CD8-positive, alpha-beta memory T cell (primary cell): ENCODE measurements at regions not wholly inside any gene's neighbourhood (a gene's known extent, or its start where the extent isn't known, plus 50 kb on each side); places are given as distances from the start of the nearest gene placed in this dataset.

Experiments used
- CTCF ChIA-PET: fragments of 350-600 bp; sonication (Branson Sonifier 250); formaldehyde crosslinking; loops from one replicate; lab custom pipeline; 2021; ENCODE audit warnings: antibody characterized with exemption; lab: Charles Lee
- POLR2A ChIA-PET: fragments of 350-600 bp; sonication (Branson Sonifier 250); formaldehyde crosslinking; loops from one replicate; lab custom pipeline; 2021; ENCODE audit warnings: antibody characterized with exemption; lab: Charles Lee
- DNase-seq, 5 donors: peaks; one replicate each; pipeline versions ENCODE4 v3.0.0 to v3.0.0-alpha.2; 2020 to 2022; ENCODE audit warnings: mixed read lengths in 1 of 5
- H3K27ac ChIP-seq: one replicate; pipeline ENCODE4 v1.7.0; 2013; ENCODE audit warnings: low read depth, mild to moderate bottlenecking, low read length, moderate library complexity
- H3K27me3 ChIP-seq: 2 replicates; pipeline ENCODE4 v1.7.0; 2013; ENCODE audit warnings: low read length, mild to moderate bottlenecking; ENCODE audit not compliant: insufficient read depth, poor library complexity, severe bottlenecking
- H3K36me3 ChIP-seq: 2 replicates; pipeline ENCODE4 v1.7.0; 2013; ENCODE audit warnings: mild to moderate bottlenecking, low read length, moderate library complexity; ENCODE audit not compliant: insufficient read depth
- H3K4me1 ChIP-seq: 2 replicates; pipeline ENCODE4 v1.7.0; 2013; ENCODE audit warnings: mild to moderate bottlenecking, low read length, moderate library complexity; ENCODE audit not compliant: insufficient read depth
- H3K4me3 ChIP-seq: 2 replicates; pipeline ENCODE4 v1.7.0; 2013; ENCODE audit warnings: mild to moderate bottlenecking, low read length
- H3K9me3 ChIP-seq: 2 replicates; pipeline ENCODE4 v1.7.0; 2013; ENCODE audit warnings: mild to moderate bottlenecking, low read length
- H3K27ac Mint-ChIP-seq, 8 donors: one replicate each; pipeline ENCODE4 v1.8.0; 2020 to 2021; ENCODE audit warnings: mixed read lengths in 8 of 8, mild to moderate bottlenecking in 6 of 8, inconsistent platforms in 3 of 8, moderate library complexity in 3 of 8
- H3K27me3 Mint-ChIP-seq, 2 donors: one replicate each; pipeline ENCODE4 v1.8.0; 2020 to 2021; ENCODE audit warnings: mixed read lengths in 2 of 2, mild to moderate bottlenecking in 1 of 2, moderate library complexity in 1 of 2
- H3K36me3 Mint-ChIP-seq, 3 donors: one replicate each; pipeline ENCODE4 v1.8.0; 2020 to 2021; ENCODE audit warnings: mixed read lengths in 3 of 3, inconsistent platforms in 1 of 3, mild to moderate bottlenecking in 1 of 3
- H3K4me1 Mint-ChIP-seq, 3 donors: one replicate each; pipeline ENCODE4 v1.8.0; 2020 to 2021; ENCODE audit warnings: mixed read lengths in 3 of 3, inconsistent platforms in 1 of 3, mild to moderate bottlenecking in 1 of 3
- H3K4me3 Mint-ChIP-seq, 7 donors: one replicate each; pipeline ENCODE4 v1.8.0; 2020 to 2021; ENCODE audit warnings: mixed read lengths in 7 of 7, mild to moderate bottlenecking in 6 of 7, moderate library complexity in 4 of 7, inconsistent platforms in 2 of 7
- H3K9me3 Mint-ChIP-seq, 5 donors: one replicate each; pipeline ENCODE4 v1.8.0; 2020 to 2022; ENCODE audit warnings: mixed read lengths in 5 of 5, mild to moderate bottlenecking in 3 of 5, moderate library complexity in 2 of 5, inconsistent platforms in 1 of 5

GRCh38 chr18:77648411-77648810, 398.8 kb downstream of the GALR1 start:
- H3K27ac Mint-ChIP-seq = no peak overlapping the region
- peaks cover 1 to 32% of the 10 kb centered on the region in 2 donors for H3K27me3 Mint-ChIP-seq
- peaks cover 0 to 2% (median 0%) of the 10 kb centered on the region in 3 donors for H3K4me1 Mint-ChIP-seq
- Histone ChIP-seq H3K4me1 (no peaks in the 10 kb centered on the region), H3K36me3 (no peaks in the 10 kb centered on the region), H3K4me3 (no peak overlapping the region), H3K9me3 (no peaks in the 10 kb centered on the region), H3K27ac (no peak overlapping the region), H3K27me3 (no peaks in the 10 kb centered on the region)
- H3K9me3 Mint-ChIP-seq = peaks cover 0 to 8% (median 4%) of the 10 kb centered on the region in 5 donors
- POLR2A ChIA-PET = no interaction called here
- CTCF ChIA-PET = no interaction called here
- H3K36me3 Mint-ChIP-seq = no peaks in the 10 kb centered on the region
- no peak for DNase-seq
- no peak overlapping the region for H3K4me3 Mint-ChIP-seq

- CTCF ChIA-PET = no interaction called here
- H3K27me3 ChIP-seq = no peaks in the 10 kb centered on the region
- no peak overlapping the region for H3K27ac Mint-ChIP-seq
These were observed 401.2 kb downstream of the GALR1 start for GRCh38 chr18:77650799-77651385.

GRCh38 chr18:77651441-77651840, 401.8 kb downstream of the GALR1 start:
- Mint-ChIP-seq H3K27ac (no peak overlapping the region), H3K9me3 (peaks cover 0 to 1% (median 0%) of the 10 kb centered on the region in 5 donors), H3K4me1 (peaks cover 0 to 2% (median 0%) of the 10 kb centered on the region in 3 donors), H3K27me3 (peaks cover 3 to 30% of the 10 kb centered on the region in 2 donors), H3K4me3 (no peak overlapping the region), H3K36me3 (no peaks in the 10 kb centered on the region)
- Histone ChIP-seq H3K27ac (no peak overlapping the region), H3K27me3 (no peaks in the 10 kb centered on the region), H3K4me3 (no peak overlapping the region), H3K9me3 (no peaks in the 10 kb centered on the region), H3K36me3 (no peaks in the 10 kb centered on the region), H3K4me1 (no peaks in the 10 kb centered on the region)
- ChIA-PET POLR2A (no interaction called here), CTCF (no interaction called here)
- DNase-seq = no peak

More at GRCh38 chr18:77650799-77651385, 401.2 kb downstream of the GALR1 start:
- H3K4me1 ChIP-seq = no peaks in the 10 kb centered on the region
- DNase-seq = peak in 4 of 5 donors; percentile 31 to 49 (median 36)
- peaks cover 0 to 2% (median 0%) of the 10 kb centered on the region in 3 donors for H3K4me1 Mint-ChIP-seq
- no peak overlapping the region for H3K27ac ChIP-seq
- H3K4me3 ChIP-seq = no peak overlapping the region
- no peak overlapping the region for H3K4me3 Mint-ChIP-seq
- H3K9me3 ChIP-seq = no peaks in the 10 kb centered on the region
- no peaks in the 10 kb centered on the region for H3K36me3 ChIP-seq
- H3K27me3 Mint-ChIP-seq = peaks cover 5 to 30% of the 10 kb centered on the region in 2 donors
- peaks cover 0 to 7% (median 2%) of the 10 kb centered on the region in 5 donors for H3K9me3 Mint-ChIP-seq
- H3K36me3 Mint-ChIP-seq = no peaks in the 10 kb centered on the region
- POLR2A ChIA-PET = no interaction called here

GRCh38 chr18:77653792-77654191, 404.1 kb downstream of the GALR1 start:
- Histone ChIP-seq H3K4me3 (no peak overlapping the region), H3K36me3 (no peaks in the 10 kb centered on the region), H3K4me1 (no peaks in the 10 kb centered on the region), H3K9me3 (no peaks in the 10 kb centered on the region), H3K27me3 (no peaks in the 10 kb centered on the region), H3K27ac (no peak overlapping the region)
- peaks cover 0 to 2% (median 0%) of the 10 kb centered on the region in 3 donors for H3K4me1 Mint-ChIP-seq
- no peak overlapping the region for H3K27ac Mint-ChIP-seq
- ChIA-PET POLR2A (no interaction called here), CTCF (no interaction called here)
- H3K4me3 Mint-ChIP-seq = no peak overlapping the region
- no peaks in the 10 kb centered on the region for H3K36me3 Mint-ChIP-seq
- peaks cover 7 to 25% of the 10 kb centered on the region in 2 donors for H3K27me3 Mint-ChIP-seq
- DNase-seq = no peak
- no peaks in the 10 kb centered on the region for H3K9me3 Mint-ChIP-seq

GRCh38 chr18:77654302-77654701, 404.7 kb downstream of the GALR1 start:
- POLR2A ChIA-PET = no interaction called here

GRCh38 chr18:77657651-77658298, 408.1 kb downstream of the GALR1 start:
- no peak overlapping the region for H3K27ac Mint-ChIP-seq
- POLR2A ChIA-PET = no interaction called here
- no peaks in the 10 kb centered on the region for H3K9me3 Mint-ChIP-seq
- H3K36me3 Mint-ChIP-seq = no peaks in the 10 kb centered on the region
- Histone ChIP-seq H3K27ac (no peak overlapping the region), H3K4me1 (no peaks in the 10 kb centered on the region), H3K9me3 (no peaks in the 10 kb centered on the region), H3K27me3 (no peaks in the 10 kb centered on the region), H3K36me3 (no peaks in the 10 kb centered on the region), H3K4me3 (no peak overlapping the region)
- CTCF ChIA-PET = no interaction called here
- no peaks in the 10 kb centered on the region for H3K4me1 Mint-ChIP-seq
- DNase-seq = no peak
- H3K4me3 Mint-ChIP-seq = no peak overlapping the region
- H3K27me3 Mint-ChIP-seq = peaks cover 7% of the 10 kb centered on the region in 2 donors

More at GRCh38 chr18:77654302-77654701, 404.7 kb downstream of the GALR1 start:
- H3K27me3 ChIP-seq = no peaks in the 10 kb centered on the region
- no peak overlapping the region for H3K27ac Mint-ChIP-seq
- H3K27ac ChIP-seq = no peak overlapping the region
- H3K9me3 Mint-ChIP-seq = no peaks in the 10 kb centered on the region
- H3K4me1 Mint-ChIP-seq = peaks cover 0 to 2% (median 0%) of the 10 kb centered on the region in 3 donors
- no peak overlapping the region for H3K4me3 Mint-ChIP-seq
- peaks cover 7 to 25% of the 10 kb centered on the region in 2 donors for H3K27me3 Mint-ChIP-seq
- H3K36me3 Mint-ChIP-seq = no peaks in the 10 kb centered on the region
- H3K4me1 ChIP-seq = no peaks in the 10 kb centered on the region
- CTCF ChIA-PET = no interaction called here
- H3K4me3 ChIP-seq = no peak overlapping the region
- no peaks in the 10 kb centered on the region for H3K9me3 ChIP-seq
- H3K36me3 ChIP-seq = no peaks in the 10 kb centered on the region
- DNase-seq = no peak

- Mint-ChIP-seq H3K36me3 (no peaks in the 10 kb centered on the region), H3K9me3 (no peaks in the 10 kb centered on the region), H3K4me3 (no peak overlapping the region), H3K27ac (no peak overlapping the region), H3K4me1 (no peaks in the 10 kb centered on the region), H3K27me3 (peaks cover 4 to 7% of the 10 kb centered on the region in 2 donors)
- no peaks in the 10 kb centered on the region for H3K27me3 ChIP-seq
- DNase-seq = no peak
- H3K4me1 ChIP-seq = no peaks in the 10 kb centered on the region
- H3K4me3 ChIP-seq = no peak overlapping the region
- no peaks in the 10 kb centered on the region for H3K9me3 ChIP-seq
- no peaks in the 10 kb centered on the region for H3K36me3 ChIP-seq
- ChIA-PET POLR2A (no interaction called here), CTCF (no interaction called here)
- H3K27ac ChIP-seq = no peak overlapping the region
These were observed 408.6 kb downstream of the GALR1 start for GRCh38 chr18:77658299-77658662.

- no peaks in the 10 kb centered on the region for H3K36me3 Mint-ChIP-seq
- Histone ChIP-seq H3K4me1 (no peaks in the 10 kb centered on the region), H3K4me3 (no peak overlapping the region), H3K36me3 (no peaks in the 10 kb centered on the region), H3K27me3 (no peaks in the 10 kb centered on the region), H3K27ac (no peak overlapping the region), H3K9me3 (no peaks in the 10 kb centered on the region)
- no peak for DNase-seq
- no peak overlapping the region for H3K27ac Mint-ChIP-seq
- no peaks in the 10 kb centered on the region for H3K9me3 Mint-ChIP-seq
- CTCF ChIA-PET = no interaction called here
- POLR2A ChIA-PET = no interaction called here
- H3K4me3 Mint-ChIP-seq = no peak overlapping the region
- no peaks in the 10 kb centered on the region for H3K4me1 Mint-ChIP-seq
- peaks cover 0 to 7% of the 10 kb centered on the region in 2 donors for H3K27me3 Mint-ChIP-seq
These were observed 409.3 kb downstream of the GALR1 start for GRCh38 chr18:77658751-77659448.
